ENCODE measurements at regions not wholly inside any gene's neighbourhood (a gene's known extent, or its start where the extent isn't known, plus 50 kb on each side); places are given as distances from the start of the nearest gene placed in this dataset.

GRCh38 chr4:19910861-19911525, 340.7 kb upstream of the SLIT2 start:
- no peak for DNase-seq (ENCODE audit: low read depth)

- no peak for DNase-seq (ENCODE audit: low read depth)
Observed at GRCh38 chr4:19905024-19905423, 346.7 kb upstream of the SLIT2 start.

- DNase-seq (ENCODE audit: low read depth) = peak; percentile 25
Observed at GRCh38 chr4:19888587-19888986, 363.1 kb upstream of the SLIT2 start.

- no peak for DNase-seq (ENCODE audit: low read depth)
Observed at GRCh38 chr4:19883841-19884240, 367.9 kb upstream of the SLIT2 start.

GRCh38 chr4:19880206-19880605, 371.5 kb upstream of the SLIT2 start:
- DNase-seq (ENCODE audit: low read depth) = no peak

GRCh38 chr4:19879330-19879729, 372.4 kb upstream of the SLIT2 start:
- DNase-seq (ENCODE audit: low read depth) = no peak

- DNase-seq (ENCODE audit: low read depth) = no peak
Observed at GRCh38 chr4:19857991-19858390, 393.7 kb upstream of the SLIT2 start.

- no peak for DNase-seq (ENCODE audit: low read depth)
Observed at GRCh38 chr4:19857380-19857779, 394.3 kb upstream of the SLIT2 start.

- DNase-seq (ENCODE audit: low read depth) = peak; percentile 88
Observed at GRCh38 chr4:19850909-19851308, 400.8 kb upstream of the SLIT2 start.

- peak; percentile 52 for DNase-seq (ENCODE audit: low read depth)
Observed at GRCh38 chr4:19844446-19844845, 407.3 kb upstream of the SLIT2 start.

GRCh38 chr4:19842471-19842870, 409.2 kb upstream of the SLIT2 start:
- DNase-seq (ENCODE audit: low read depth) = no peak

- no peak for DNase-seq (ENCODE audit: low read depth)
Observed at GRCh38 chr4:19838858-19839257, 412.8 kb upstream of the SLIT2 start.

GRCh38 chr4:19835429-19835828, 416.3 kb upstream of the SLIT2 start:
- DNase-seq (ENCODE audit: low read depth) = no peak

- DNase-seq (ENCODE audit: low read depth) = no peak
Observed at GRCh38 chr4:19832411-19832810, 419.3 kb upstream of the SLIT2 start.

GRCh38 chr4:19831644-19832285, 419.9 kb upstream of the SLIT2 start:
- DNase-seq (ENCODE audit: low read depth) = no peak

- DNase-seq (ENCODE audit: low read depth) = no peak
Observed at GRCh38 chr4:19829101-19829500, 422.6 kb upstream of the SLIT2 start.

- DNase-seq (ENCODE audit: low read depth) = no peak
Observed at GRCh38 chr4:19823781-19824180, 427.9 kb upstream of the SLIT2 start.

GRCh38 chr4:19819737-19820136, 432.0 kb upstream of the SLIT2 start:
- no peak for DNase-seq (ENCODE audit: low read depth)

GRCh38 chr4:19809989-19810388, 441.7 kb upstream of the SLIT2 start:
- no peak for DNase-seq (ENCODE audit: low read depth)

GRCh38 chr4:19807505-19807904, 444.2 kb upstream of the SLIT2 start:
- peak; percentile 68 for DNase-seq (ENCODE audit: low read depth)

GRCh38 chr4:19806865-19807264, 444.8 kb upstream of the SLIT2 start:
- no peak for DNase-seq (ENCODE audit: low read depth)

- DNase-seq (ENCODE audit: low read depth) = no peak
Observed at GRCh38 chr4:19803406-19803805, 448.3 kb upstream of the SLIT2 start.

- DNase-seq (ENCODE audit: low read depth) = no peak
Observed at GRCh38 chr4:19793831-19794230, 457.9 kb upstream of the SLIT2 start.

Data from Daoy (cell line).